Right renal cortex interstitium (tissue), 3 donors: ENCODE measurements at regions not wholly inside any gene's neighbourhood (a gene's known extent, or its start where the extent isn't known, plus 50 kb on each side); places are given as distances from the start of the nearest gene placed in this dataset.
"Not testable (repeated sequence)": the region's sequence is repeated elsewhere in the genome, so short reads cannot be mapped to it uniquely, and the experiment has no call there.

Experiments
- DNase-seq, 3 donors: peaks; one replicate each; pipeline ENCODE4 v3.0.0-alpha.2; 2013; ENCODE audit warnings: low read depth in 3 of 3, low spot score in 2 of 3

DNA sequence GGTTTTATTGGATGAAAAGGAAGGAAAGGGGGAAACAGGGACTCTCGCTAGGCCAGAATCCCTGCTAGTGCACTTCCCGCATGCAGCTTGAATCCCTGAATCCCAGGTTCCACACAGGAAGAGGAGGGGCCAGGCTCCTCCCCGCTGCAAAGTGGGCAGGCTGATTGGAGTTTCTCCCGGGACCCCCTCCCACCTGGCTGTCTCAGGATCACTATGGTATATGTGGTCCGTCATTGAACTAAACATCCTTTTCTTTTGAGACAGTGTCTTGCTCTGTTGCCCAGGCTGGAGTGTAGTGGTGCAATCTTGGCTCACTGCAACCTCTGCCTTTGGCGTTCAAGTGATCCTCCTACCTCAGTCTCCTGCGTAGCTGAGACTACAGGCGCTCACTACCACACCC lies 70.7 kb downstream of the FAM50B start:
- DNase-seq = no peak

DNA sequence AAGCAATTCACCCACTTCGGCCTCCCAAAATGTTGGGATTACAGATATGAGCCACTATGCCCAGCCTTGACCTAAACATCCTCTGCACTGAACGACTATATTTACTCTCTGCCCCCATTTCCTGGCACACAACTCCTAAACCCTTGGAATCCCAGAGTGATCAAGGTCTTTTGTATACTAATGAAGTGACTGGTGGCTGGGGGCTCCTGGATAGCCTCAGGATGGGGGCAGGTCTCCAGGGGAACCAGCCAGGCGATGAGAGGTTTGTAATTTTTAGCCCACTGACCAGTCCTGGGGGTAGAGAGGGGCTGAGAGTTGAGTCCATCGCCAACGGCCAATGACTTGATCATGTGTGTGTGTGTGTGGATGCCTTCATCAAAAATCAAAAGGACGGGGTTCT lies 71.1 kb downstream of the FAM50B start:
- DNase-seq = no peak

DNA sequence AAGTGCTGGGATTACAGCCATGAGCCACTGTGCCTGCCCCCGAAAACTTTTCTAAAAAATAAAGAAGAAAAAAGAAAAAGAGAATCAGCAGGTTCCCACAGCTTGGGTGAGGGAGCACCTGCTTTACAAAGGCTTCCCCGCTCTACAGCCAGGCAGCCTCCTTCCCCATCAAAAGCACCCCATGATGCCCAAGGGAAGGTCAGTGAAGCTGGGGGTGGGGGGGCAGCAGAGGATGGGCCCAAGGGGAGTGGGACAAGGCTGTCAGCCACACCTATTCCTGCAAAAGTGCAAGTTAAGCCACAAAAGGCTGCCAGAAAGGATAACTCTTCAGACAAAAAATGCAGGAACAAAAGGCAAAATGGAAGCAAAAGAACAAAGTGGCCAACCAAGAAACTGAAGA lies 72.5 kb downstream of the FAM50B start:
- no peak for DNase-seq

DNA sequence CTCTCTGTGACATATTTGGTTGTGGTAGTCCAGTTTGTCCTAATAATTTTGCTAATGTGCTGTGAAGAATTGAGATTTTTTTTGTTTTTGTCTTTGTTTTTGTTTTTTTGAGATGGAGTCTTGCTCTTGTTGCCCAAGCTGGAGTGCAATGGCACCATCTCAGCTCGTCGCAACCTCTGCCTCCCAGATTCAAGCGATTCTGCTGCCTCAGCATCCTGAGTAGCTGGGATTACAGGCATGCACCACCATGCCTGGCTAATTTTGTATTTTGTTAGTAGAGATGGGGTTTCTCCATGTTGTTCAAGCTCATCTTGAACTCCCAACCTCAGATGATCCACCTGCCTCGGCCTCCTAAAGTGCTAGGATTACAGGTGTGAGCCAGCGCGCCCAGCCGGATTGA lies 73.4 kb downstream of the FAM50B start:
- not testable (repeated sequence) for DNase-seq

GRCh38 chr6:3925223-3926149 lies 76.3 kb downstream of the FAM50B start:
- not testable (repeated sequence) for DNase-seq

GRCh38 chr6:3926150-3926482 lies 76.9 kb downstream of the FAM50B start:
- DNase-seq = no peak

DNA sequence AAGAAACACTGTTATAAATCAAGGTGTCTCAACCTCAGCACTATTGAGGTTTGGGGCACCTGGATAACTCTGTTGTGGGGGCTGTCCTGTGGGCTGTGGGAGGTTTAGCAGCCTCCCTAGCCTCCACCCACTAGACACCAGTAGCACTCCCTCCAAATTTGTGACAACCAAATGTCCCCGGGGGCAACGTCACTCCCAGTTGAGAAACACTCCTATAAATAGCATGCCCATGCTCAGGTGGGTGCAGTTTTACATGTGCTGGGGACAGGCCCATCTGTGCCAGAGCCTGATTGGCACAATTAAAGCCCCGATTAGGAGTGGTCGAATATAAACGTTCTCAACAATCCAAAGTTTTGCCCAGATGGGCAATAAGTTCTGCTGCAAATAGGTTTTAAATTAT lies 78.9 kb downstream of the FAM50B start:
- DNase-seq = no peak

DNA sequence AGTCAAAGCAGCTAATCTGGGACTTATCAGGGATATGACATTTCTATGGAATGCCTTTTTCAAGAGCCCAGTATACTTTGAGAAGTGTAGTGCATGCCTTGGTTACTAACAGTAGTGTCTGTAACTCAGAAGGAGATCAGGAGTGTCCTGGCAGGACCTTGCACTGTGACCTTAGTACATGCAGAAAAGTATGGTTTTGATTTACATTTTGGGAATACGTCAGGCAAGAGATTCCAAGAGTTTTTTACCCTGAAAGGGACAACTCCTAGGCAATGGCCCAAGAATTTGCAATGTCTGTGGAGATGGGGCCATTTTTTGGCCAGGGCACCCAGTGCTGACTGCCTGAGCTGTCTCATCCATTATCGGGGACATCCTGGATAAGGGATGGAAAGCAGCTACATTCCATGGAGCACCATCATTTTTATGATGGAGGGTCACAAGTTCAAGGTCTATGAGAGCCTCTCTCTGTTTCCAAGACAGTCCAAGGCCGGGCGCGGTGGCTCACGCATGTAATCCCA lies 80.2 kb downstream of the FAM50B start:
- DNase-seq = no peak

- DNase-seq = no peak
Observed at GRCh38 chr6:3937438-3937837, 88.3 kb downstream of the FAM50B start.

- no peak for DNase-seq
Observed at GRCh38 chr6:3938715-3939367, 89.7 kb downstream of the FAM50B start.

DNA sequence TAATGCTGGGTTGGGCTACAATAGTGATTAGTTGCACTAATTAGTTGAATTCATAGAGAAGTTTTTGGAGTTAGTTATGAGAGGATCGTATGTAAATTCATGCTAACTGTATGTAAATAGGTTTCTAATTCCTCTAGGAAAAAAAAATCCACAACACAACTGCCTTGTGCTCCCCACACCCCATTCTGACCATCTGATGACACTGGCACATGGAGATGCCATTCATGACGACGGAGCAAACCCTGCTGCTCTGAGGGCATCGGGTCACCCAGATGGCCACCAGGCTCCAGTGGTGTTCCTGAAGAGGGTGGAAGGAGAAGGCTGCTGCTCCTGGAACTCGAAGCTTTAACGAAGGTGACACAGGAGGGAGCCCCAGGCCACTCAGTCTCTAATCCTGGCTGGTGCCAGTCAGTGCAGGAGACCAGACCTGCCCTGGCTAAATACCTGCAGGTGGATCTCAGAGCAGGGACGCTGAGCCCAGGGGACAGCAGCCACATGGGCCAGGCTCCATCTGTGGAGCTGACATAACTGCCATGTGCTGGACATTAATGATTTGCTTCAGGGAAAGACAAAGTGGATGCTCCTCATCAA lies 90.3 kb downstream of the FAM50B start:
- no peak for DNase-seq

- DNase-seq = no peak
Observed at GRCh38 chr6:3939964-3940363, 90.8 kb downstream of the FAM50B start.

GRCh38 chr6:3940703-3941102 lies 91.5 kb downstream of the FAM50B start:
- no peak for DNase-seq

DNA sequence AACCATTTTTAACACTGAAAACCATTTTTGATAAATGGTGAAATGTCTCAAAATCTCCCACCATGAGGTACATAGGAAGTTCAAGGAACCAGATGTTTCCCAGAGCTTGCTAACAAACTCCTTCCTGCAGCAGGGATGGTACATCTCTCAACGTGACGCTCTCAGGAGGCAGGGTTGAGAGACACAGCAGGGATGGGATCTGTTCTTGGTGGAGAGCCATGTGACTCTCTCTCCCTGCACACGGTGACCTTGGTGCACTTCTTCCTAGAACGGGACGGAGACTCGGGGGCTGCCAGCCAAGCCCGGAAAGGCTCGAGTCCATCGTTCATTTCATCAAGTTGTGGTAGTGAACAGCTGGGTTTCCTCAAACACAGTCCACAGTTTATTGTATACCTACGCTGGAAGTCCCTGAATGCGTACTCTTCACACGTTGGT lies 94.2 kb downstream of the FAM50B start:
- DNase-seq = no peak

DNA sequence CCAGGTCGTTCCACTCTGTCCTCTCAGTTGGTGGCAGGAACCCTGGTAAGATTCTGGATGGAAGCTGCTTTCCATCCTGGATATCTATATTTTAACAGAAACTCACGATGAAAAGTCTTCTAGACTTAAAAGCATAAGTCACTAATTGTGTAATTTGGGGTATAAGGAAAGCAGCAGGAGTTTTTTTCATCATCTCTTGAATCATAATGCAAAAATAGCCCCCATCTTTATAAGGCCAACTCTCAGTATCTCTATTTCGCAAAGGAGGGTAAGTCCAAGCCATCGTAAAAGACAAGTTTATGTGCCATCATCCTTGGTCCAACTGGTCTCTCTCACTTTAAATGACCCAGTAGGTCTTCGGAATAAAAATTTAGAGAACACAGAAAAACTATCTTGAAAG lies 95.1 kb downstream of the FAM50B start:
- no peak for DNase-seq

- no peak for DNase-seq
Observed at GRCh38 chr6:3946778-3947177, 97.6 kb downstream of the FAM50B start.

DNA sequence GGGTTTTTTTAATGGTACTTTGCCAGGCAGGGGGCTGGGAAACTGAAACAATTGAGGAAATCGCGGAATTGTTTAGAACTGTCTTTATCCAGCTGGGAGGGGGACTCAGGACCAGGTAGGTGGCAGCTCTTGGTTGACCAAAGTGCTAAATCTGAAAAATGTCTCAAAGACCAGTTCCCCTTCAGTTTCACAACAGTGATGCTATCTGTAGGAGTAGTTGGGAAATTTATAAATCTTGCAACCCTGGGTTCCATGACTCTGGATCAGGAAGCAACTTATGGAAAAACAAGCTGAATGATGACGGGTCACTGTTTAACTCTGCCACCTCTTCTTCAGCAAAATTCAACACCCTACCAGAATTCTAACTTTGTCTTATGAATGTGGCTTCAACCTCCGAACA lies 99.7 kb downstream of the FAM50B start:
- no peak for DNase-seq

DNA sequence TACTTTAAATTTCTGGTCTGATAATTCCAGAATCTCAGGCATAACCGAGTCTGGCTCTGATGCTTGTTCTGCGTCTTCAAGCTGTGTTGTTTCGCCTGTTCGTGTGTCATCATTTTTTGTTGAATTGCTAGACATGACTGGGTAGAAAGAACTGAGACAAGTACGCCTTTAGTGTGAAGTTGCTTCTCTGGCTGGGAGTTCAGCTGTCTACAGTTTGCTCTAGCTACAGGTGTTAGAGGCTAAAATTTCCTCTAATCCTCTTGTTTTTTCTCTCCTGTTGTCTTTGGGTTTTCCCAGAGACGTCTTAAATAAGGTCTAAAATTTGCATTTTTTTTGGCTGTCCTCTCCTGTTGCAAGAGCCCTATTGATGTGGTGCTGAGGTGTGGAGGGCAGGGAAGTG lies 100.3 kb downstream of the FAM50B start:
- DNase-seq = no peak

GRCh38 chr6:3956054-3956453 lies 106.9 kb downstream of the FAM50B start:
- DNase-seq = no peak

DNA sequence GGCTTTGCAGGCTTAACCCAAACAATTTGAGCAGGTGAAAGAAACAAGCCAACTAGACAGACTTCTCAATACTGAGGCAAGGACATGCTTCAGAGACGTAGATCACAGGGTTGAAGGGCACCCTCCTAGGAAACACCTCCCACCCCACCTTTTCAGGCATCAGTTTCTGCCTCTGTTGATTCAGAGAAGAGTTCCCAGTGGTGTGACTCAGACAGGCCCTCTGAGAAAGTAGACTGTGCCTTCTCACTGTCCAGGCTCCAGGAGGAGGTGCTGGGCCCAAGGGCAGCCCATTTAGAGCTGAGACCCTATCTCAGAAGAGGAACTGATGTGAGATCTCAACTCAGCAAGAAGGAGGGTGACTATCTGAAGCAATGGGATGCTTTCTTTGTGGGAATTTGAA lies 108.1 kb downstream of the FAM50B start:
- no peak for DNase-seq

DNA sequence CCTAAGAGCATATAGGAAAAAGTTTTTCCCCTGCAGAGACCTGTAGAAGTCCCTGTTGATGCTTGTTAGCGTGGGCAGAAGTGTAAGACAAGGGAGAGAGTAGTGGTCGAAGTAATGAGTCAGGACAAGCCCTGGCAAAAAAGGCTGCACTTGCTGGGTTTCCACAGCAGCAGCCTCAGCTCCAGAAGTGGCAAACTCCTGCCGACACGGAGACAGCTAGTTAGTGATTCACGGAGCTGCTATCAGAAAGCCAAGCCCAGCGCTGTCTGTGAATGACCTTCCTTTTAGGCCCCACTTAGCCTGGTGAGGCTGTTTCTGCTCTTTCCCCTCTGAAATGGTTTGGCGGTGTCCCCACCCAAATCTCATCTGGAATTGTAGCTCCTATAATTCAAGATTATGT lies 109.1 kb downstream of the FAM50B start:
- DNase-seq = no peak

- DNase-seq = no peak
Observed at GRCh38 chr6:3959385-3959784, 110.2 kb downstream of the FAM50B start.
